ENCODE measurements at regions not wholly inside any gene's neighbourhood (a gene's known extent, or its start where the extent isn't known, plus 50 kb on each side); places are given as distances from the start of the nearest gene placed in this dataset.

GRCh38 chr21:24693779-24694178 is 913.5 kb downstream of the MRPL39 start:
- TF ChIP-seq EP300 (IDR thresholded peaks at IDR 0.05; ENCODE audit: borderline replicate concordance) = no peak
- TF ChIP-seq CEBPB (IDR thresholded peaks at IDR 0.05) = no peak
- no peak for TF ChIP-seq FOXM1 (IDR thresholded peaks at IDR 0.05; ENCODE audit: borderline replicate concordance, low read depth)
- no peak for TF ChIP-seq TEAD4 (IDR thresholded peaks at IDR 0.05)
- TF ChIP-seq REST (IDR thresholded peaks at IDR 0.05; ENCODE audit: low read depth) = no peak
- TF ChIP-seq MAX (IDR thresholded peaks at IDR 0.05) = no peak
- TF ChIP-seq TCF12 (IDR thresholded peaks at IDR 0.05; ENCODE audit: low read depth) = no peak
- no peak for TF ChIP-seq TAF1 (IDR thresholded peaks at IDR 0.05; ENCODE audit: low read depth)
- TF ChIP-seq RAD21 (IDR thresholded peaks at IDR 0.05; ENCODE audit: low read depth) = no peak
- TF ChIP-seq YY1 (IDR thresholded peaks at IDR 0.05; ENCODE audit: low read depth) = no peak
- TF ChIP-seq EGR1 (IDR thresholded peaks at IDR 0.05) = no peak
- TF ChIP-seq NFIC (IDR thresholded peaks at IDR 0.05) = no peak
- no peak for TF ChIP-seq USF1 (IDR thresholded peaks at IDR 0.05)
- no peak for TF ChIP-seq ZBTB7A (IDR thresholded peaks at IDR 0.05; ENCODE audit: low read depth)
- TF ChIP-seq CREB1 (IDR thresholded peaks at IDR 0.05; ENCODE audit: low read depth) = no peak

GRCh38 chr21:24681456-24681855 is 925.8 kb downstream of the MRPL39 start:
- TF ChIP-seq RAD21 (IDR thresholded peaks at IDR 0.05; ENCODE audit: low read depth) (no peak), FOXM1 (IDR thresholded peaks at IDR 0.05; ENCODE audit: borderline replicate concordance, low read depth) (no peak), EGR1 (IDR thresholded peaks at IDR 0.05) (no peak), REST (IDR thresholded peaks at IDR 0.05; ENCODE audit: low read depth) (no peak), YY1 (IDR thresholded peaks at IDR 0.05; ENCODE audit: low read depth) (no peak), CEBPB (IDR thresholded peaks at IDR 0.05) (no peak), TEAD4 (IDR thresholded peaks at IDR 0.05) (no peak), CREB1 (IDR thresholded peaks at IDR 0.05; ENCODE audit: low read depth) (no peak)

GRCh38 chr21:24671901-24672300 is 935.4 kb downstream of the MRPL39 start:
- no peak for TF ChIP-seq EP300 (IDR thresholded peaks at IDR 0.05; ENCODE audit: borderline replicate concordance)
- no peak for TF ChIP-seq REST (IDR thresholded peaks at IDR 0.05; ENCODE audit: low read depth)
- no peak for TF ChIP-seq EGR1 (IDR thresholded peaks at IDR 0.05)
- TF ChIP-seq TCF12 (IDR thresholded peaks at IDR 0.05; ENCODE audit: low read depth) = no peak
- TF ChIP-seq NFIC (IDR thresholded peaks at IDR 0.05) = no peak
- TF ChIP-seq FOXM1 (IDR thresholded peaks at IDR 0.05; ENCODE audit: borderline replicate concordance, low read depth) = no peak

GRCh38 chr21:24658926-24659325 is 948.4 kb downstream of the MRPL39 start:
- TF ChIP-seq ZBTB7A (IDR thresholded peaks at IDR 0.05; ENCODE audit: low read depth) = no peak

- TF ChIP-seq EGR1 (IDR thresholded peaks at IDR 0.05) = no peak
- no peak for TF ChIP-seq YY1 (IDR thresholded peaks at IDR 0.05; ENCODE audit: low read depth)
- no peak for TF ChIP-seq RAD21 (IDR thresholded peaks at IDR 0.05; ENCODE audit: low read depth)
- no peak for TF ChIP-seq USF1 (IDR thresholded peaks at IDR 0.05)
- TF ChIP-seq TAF1 (IDR thresholded peaks at IDR 0.05; ENCODE audit: low read depth) = no peak
- no peak for TF ChIP-seq CREB1 (IDR thresholded peaks at IDR 0.05; ENCODE audit: low read depth)
- TF ChIP-seq MAX (IDR thresholded peaks at IDR 0.05) = no peak
- TF ChIP-seq NFIC (IDR thresholded peaks at IDR 0.05) = no peak
- TF ChIP-seq EP300 (IDR thresholded peaks at IDR 0.05; ENCODE audit: borderline replicate concordance) = no peak
- TF ChIP-seq FOXM1 (IDR thresholded peaks at IDR 0.05; ENCODE audit: borderline replicate concordance, low read depth) = no peak
- no peak for TF ChIP-seq TEAD4 (IDR thresholded peaks at IDR 0.05)
- TF ChIP-seq TCF12 (IDR thresholded peaks at IDR 0.05; ENCODE audit: low read depth) = no peak
- no peak for TF ChIP-seq REST (IDR thresholded peaks at IDR 0.05; ENCODE audit: low read depth)
- TF ChIP-seq CEBPB (IDR thresholded peaks at IDR 0.05) = no peak
- no peak for TF ChIP-seq ZBTB7A (IDR thresholded peaks at IDR 0.05; ENCODE audit: low read depth)
Measured at GRCh38 chr21:24658026-24658425, 949.3 kb downstream of the MRPL39 start.
